GM11168 (cell line): ENCODE measurements at regions not wholly inside any gene's neighbourhood (a gene's known extent, or its start where the extent isn't known, plus 50 kb on each side); places are given as distances from the start of the nearest gene placed in this dataset.
"Not testable (repeated sequence)": the region's sequence is repeated elsewhere in the genome, so short reads cannot be mapped to it uniquely, and the experiment has no call there.

Experiments used
- in situ Hi-C: fragments of 300-500 bp; cut with MboI; formaldehyde crosslinking; loops from one replicate; pipeline ENCODE4 v1.12.0; 2022; ENCODE audit warnings: low sequenced_read_pairs; ENCODE audit not compliant: unreplicated experiment

- in situ Hi-C loops: no loop called here
Observed at GRCh38 chr3:184440151-184440550, 60.3 kb downstream of the CHRD start.

- in situ Hi-C loops: no loop called here
Observed at GRCh38 chr3:184441202-184441900, 61.5 kb downstream of the CHRD start.

DNA sequence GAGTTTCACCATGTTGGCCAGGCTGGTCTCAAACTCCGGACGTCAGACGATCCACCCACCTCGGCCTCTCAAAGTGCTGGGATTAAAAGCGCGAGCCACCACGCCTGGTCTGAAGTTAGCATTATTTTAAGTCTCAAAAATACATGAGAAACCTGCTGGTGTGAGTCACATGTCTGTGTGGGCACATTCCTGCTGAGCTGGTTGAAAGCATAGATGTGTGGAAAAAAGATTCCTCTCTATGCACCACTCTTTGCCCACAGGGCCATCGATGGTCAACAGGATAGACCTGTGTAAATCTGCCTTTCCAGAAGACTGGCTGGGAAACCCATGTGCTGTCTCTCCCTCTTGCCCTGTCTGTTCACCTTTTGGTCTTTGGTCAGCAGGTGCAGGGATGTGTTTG is 63.5 kb downstream of the CHRD start:
- in situ Hi-C loops: no loop called here

- in situ Hi-C loops: no loop called here
Observed at GRCh38 chr3:184443831-184444230, 64.0 kb downstream of the CHRD start.

DNA sequence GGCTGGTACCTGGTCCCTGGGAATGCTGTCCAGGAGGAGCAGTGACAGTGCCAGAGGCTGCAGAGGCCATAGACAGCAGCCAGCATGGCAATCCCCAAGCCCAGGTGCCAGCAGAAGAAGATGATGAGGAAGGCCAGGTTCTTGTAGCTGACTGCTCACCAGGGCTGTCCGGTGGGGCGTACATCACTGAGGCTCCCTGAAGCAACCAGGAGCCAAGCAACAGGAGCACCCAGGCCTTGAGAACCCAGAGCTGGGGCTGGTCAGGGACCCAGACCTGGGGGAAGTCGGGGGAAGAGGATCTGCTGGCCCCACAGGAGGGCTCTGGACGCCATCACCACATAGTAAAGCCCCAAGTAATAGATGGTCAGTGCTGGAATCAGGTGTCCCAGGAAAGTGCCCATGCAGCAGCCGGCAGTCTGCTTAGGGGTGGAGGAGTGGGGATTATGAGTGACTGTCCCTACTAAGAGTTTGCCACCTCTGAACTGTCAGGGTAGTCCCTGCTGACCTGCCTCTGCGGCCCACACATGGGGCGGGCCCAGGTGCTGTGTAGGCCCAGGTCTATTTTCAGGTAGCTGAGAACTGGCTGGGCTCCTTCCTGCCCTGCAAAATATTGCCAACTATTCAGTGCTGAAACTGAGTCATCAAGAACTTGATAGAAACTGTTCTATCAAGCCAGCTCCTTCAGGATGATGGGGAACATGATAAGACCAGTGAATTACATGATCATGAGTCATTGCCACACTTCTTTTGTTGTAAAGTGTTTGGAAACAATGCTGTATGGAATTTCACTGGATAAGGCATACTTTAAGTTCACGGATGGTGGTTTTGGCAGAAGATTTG is 68.7 kb downstream of the CHRD start:
- in situ Hi-C loops: no loop called here

DNA sequence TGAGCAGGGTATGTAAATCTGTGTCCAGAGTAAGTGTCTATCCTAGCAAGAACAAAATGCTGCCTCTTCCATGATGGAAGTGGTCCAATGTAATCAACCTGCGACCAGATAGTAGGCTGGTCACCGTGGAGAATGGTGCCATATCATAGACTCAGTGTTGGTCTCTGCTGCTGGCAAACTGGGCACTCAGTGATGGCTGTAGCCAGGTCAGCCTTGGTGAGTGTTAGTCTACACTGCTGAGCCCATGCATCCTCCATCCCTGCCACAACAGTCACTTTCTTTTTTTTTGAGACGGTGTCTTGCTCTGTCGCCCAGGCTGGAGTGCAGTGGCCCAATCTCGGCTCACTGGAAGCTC is 69.3 kb downstream of the CHRD start:
- in situ Hi-C loops: no loop called here

DNA sequence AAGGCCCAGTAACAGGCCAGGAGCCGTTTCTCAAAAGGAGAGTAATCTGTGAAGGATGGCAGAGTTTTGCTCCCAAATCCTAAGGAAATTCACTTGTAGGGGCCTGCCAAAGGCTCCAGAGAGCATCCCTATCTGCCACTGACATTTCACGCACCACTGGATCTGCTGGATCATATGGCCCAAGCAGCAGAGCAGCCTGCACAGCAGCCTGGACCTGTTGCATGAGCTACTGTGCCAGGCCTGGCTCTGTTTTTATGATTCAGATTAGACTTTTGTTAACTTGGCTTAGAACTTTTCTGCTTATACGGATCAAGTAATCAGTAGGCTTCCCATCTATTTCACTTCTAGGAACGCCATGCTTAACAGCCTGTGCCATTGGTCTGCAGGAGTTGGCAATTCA is 70.7 kb downstream of the CHRD start:
- in situ Hi-C loops: no loop called here

DNA sequence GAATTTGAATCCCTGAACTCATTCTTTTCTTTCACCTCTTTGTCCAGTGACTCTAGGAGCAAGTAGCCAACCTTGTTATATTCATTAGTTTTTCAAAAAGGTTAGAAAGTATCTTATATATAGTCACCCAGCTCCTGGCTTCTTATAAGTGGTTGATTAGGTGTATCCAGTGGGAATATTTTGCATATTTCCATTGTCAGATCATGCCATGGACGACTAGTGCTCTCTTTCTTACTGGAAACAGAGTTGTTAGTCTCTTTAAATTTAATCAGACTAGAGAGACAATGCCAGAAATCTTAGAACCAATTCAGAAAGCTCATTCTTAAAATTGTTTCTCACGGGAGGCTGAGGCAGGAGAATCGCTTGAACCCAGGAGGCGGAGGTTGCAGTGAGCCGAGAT is 73.4 kb downstream of the CHRD start:
- in situ Hi-C loops: no loop called here

DNA sequence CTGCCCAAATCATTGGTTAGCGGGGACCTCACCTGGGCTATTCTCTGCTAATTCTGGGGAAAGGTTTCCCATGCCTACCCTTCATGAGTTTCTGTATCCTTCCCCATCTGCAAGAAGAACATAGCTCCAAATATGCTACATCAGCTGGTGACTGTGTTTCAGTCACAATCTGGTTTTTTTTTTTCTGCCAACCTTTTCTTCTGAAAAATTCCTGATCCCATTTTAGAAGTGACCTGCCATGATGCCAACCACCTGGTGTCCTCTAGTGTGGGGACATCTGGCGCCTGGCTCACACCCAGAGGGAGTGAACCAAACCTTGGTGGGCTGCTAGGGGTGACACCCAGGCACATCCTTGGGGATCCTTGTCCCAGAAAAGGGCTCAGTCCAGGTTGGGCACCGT is 76.1 kb downstream of the CHRD start:
- in situ Hi-C loops: no loop called here

DNA sequence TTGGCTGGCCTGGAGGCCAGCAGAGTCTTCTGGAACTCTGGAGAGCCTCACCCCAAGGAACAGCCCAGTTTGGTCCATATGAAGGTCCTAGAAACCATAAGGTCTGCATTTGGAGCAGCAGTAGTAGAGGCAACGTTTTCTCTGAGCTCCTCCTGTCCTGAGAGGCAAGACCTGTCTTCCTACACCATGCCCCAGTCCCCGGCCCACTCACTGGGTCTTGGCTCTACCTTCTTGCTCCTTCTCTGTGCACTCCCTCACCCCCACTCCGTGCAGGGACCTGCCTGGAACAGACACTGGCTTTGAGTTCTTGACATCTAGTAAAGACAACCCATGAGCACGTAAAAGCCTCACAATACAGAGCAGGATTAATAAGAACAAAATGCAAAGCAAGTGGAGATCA is 76.6 kb downstream of the CHRD start:
- in situ Hi-C loops: no loop called here

GRCh38 chr3:184457329-184457728 is 77.5 kb downstream of the CHRD start:
- in situ Hi-C loops: no loop called here

GRCh38 chr3:184457784-184458377 is 78.0 kb downstream of the CHRD start:
- in situ Hi-C loops: not testable (repeated sequence)

DNA sequence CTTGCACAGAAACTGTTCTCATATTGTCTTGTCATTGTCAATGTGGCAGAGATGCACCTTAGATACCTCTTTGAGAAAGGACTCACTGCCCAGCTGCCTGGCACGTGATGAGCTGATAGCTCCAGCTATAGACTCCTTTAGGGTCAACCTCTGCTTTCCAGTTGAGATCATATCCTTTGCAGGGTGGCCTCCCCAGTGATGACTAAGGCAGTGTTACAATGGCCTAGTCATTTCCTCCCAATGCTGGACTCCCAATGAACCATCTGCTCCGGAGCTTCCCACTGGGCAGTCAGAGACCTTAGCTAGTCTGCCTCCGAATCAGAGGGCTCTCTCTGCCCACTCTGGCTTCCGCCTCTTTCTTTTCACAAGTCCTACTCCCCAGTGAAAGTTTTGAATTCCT is 79.5 kb downstream of the CHRD start:
- in situ Hi-C loops: no loop called here

- in situ Hi-C loops: no loop called here
Observed at GRCh38 chr3:184460276-184460675, 80.4 kb downstream of the CHRD start.

GRCh38 chr3:184461219-184461618 is 81.4 kb downstream of the CHRD start:
- in situ Hi-C loops: no loop called here

- in situ Hi-C loops: no loop called here
Observed at GRCh38 chr3:184465883-184466412, 86.1 kb downstream of the CHRD start.

GRCh38 chr3:184466413-184466960 is 86.6 kb downstream of the CHRD start:
- in situ Hi-C loops: no loop called here

GRCh38 chr3:184467171-184467570 is 87.3 kb downstream of the CHRD start:
- in situ Hi-C loops: no loop called here

DNA sequence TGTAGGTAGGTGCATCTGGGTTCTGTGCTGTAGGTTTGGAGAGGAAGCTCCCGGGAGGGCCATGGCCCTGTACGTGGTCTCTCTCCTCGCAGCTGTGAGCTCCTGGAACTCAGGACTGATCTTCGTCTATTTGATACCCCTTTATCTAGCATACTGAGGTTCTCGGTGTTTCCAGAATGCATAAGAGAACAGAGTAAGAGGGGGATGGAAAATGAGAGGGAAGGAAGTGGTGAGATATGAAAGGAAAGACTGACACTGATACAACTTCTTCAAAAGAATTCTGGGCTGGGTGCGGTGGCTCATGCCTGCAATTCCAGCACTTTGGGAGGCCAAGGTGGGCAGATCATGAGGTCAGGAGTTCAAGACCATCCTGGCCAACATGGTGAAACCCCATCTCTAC is 90.7 kb downstream of the CHRD start:
- in situ Hi-C loops: no loop called here

DNA sequence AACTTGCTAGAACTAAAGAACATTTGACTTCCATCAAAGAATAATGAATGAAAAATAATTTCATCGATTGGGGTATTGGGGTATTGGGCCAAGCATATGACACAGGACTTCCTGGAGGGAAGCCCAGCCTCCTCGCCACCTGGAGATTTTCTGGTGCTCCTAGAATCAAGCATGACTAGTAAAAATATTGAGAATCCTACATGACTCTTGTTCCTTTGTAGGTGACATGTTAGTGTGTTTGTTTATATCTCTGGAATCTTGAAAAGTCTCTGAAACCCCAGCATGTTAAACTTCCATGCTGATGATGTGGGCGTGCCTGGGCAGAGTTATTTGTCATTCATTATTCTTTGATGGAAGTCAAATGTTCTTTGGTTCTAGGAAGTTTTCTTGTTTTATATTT is 90.1 kb upstream of the EPHB3 start:
- in situ Hi-C loops: no loop called here
